AG09309 (cell line): ENCODE measurements at regions not wholly inside any gene's neighbourhood (a gene's known extent, or its start where the extent isn't known, plus 50 kb on each side); places are given as distances from the start of the nearest gene placed in this dataset.

ENCODE experiments used
- DNase-seq: peaks from one replicate; pipeline ENCODE4 v3.0.0-alpha.2; 2010; ENCODE audit warnings: low read depth
- H3K4me3 ChIP-seq: 2 replicates; pipeline ENCODE4 v1.5.1; 2011; ENCODE audit warnings: mild to moderate bottlenecking, low read depth, low read length, moderate library complexity; ENCODE audit not compliant: control insufficient read depth
- TF ChIP-seq, protein P1 (sequence below): IDR thresholded peaks from 2 replicates; pipeline ENCODE4 v1.5.1; 2011; ENCODE audit warnings: mild to moderate bottlenecking, low read depth, low read length, inconsistent platforms; ENCODE audit not compliant: insufficient read depth, control insufficient read depth; ENCODE audit errors: missing control alignments

DNA sequence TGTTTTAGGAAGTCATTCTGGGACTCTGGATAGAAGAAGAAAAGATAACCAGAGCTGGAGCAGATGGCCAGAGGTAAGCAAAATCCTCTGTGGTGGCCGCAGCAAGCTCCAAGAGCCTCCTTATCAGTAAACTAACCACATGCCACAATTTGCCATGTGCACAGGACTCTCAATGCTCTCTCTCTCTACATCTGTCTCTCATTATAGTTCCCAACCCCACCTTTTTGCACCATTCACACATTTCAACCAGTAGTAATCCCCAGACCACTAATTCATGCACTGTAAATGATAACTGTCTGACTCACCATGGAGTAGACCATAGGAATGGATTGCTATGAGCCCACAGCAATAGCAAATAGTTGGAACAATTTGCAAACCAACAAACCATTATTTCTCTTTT, 526.1 kb downstream of the TLR4 start:
- no peak overlapping the region for H3K4me3 ChIP-seq
- TF ChIP-seq, protein P1, sequence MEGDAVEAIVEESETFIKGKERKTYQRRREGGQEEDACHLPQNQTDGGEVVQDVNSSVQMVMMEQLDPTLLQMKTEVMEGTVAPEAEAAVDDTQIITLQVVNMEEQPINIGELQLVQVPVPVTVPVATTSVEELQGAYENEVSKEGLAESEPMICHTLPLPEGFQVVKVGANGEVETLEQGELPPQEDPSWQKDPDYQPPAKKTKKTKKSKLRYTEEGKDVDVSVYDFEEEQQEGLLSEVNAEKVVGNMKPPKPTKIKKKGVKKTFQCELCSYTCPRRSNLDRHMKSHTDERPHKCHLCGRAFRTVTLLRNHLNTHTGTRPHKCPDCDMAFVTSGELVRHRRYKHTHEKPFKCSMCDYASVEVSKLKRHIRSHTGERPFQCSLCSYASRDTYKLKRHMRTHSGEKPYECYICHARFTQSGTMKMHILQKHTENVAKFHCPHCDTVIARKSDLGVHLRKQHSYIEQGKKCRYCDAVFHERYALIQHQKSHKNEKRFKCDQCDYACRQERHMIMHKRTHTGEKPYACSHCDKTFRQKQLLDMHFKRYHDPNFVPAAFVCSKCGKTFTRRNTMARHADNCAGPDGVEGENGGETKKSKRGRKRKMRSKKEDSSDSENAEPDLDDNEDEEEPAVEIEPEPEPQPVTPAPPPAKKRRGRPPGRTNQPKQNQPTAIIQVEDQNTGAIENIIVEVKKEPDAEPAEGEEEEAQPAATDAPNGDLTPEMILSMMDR, result no peak
- DNase-seq, result no peak

DNA sequence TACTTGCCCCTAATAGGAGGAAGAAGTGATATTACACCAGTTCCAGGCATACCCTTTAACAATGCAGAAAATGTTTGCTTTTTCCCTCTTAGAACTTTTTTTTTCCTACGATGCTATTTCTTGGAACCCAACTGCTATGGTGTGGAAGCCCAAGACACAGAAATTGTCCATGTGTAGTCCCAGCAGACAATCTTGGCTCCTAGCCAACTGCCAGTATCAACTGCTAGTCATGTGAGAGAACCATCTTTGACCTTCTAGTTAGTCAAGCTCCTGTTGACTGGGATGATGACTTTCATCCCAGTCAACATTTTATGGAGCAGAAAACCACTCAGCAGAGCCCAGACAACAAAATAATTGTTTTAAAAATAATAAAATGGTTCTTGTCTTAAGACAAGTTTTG, 532.4 kb downstream of the TLR4 start:
- no peak for DNase-seq
- no peak overlapping the region for H3K4me3 ChIP-seq
- TF ChIP-seq, protein P1, result no peak

DNA sequence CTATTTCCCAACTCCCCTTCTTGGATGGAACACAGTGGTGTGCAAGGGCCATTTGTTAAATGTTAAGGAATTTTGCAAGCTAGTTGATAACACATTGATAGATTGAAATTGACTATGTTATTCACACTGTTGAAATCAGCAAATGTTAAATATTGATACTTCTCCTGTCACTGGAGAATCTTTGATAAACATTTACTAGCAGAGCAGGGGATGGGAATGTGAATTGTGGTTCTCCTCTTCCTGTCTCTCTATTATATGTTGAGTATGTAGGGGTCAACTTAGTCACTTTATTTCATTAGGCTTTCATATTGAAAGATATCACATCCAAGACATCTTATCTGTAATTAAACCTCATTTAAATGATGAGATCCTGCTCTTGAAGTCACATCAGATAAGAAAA, 533.9 kb downstream of the TLR4 start:
- TF ChIP-seq, protein P1, result no peak
- H3K4me3 ChIP-seq, result no peak overlapping the region
- no peak for DNase-seq

DNA sequence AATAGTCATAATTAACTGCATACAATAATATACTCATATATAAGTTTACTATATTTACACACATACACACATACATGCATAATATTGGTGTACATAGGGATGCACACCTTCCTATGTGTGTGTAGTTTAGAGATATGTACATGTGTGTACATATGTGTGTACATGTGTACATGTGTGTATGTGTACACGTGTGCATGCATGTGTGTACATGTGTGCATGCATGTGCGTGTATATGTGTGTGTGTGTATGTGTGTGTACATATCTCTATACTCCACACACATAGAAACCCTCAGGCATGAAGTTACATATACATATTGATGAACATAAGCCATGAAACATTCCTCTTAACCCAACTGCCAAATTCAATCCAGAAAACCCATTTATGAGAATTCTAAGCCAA, 547.8 kb downstream of the TLR4 start:
- H3K4me3 ChIP-seq, result no peak overlapping the region
- TF ChIP-seq, protein P1, result no peak
- no peak for DNase-seq

DNA sequence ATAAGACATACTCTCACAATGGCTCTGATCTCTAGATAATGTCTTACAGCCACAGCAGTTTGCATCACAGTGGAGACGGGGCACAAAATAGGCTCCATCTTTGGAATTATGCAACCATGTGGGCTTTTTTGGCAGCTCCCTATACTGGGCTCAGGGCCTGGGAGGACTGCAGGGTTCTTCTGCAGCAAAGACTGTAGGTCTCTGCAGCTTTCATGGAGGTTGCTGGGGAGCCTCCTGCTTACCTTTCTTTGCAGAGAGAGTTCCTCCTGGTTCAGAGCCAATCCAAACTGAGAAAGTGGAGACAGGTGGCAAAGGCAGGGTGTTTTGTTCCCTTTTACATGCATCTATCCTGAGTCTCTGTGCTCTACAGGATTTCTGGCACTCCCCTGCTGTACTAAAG, 558.0 kb downstream of the TLR4 start:
- no peak for DNase-seq
- H3K4me3 ChIP-seq, result no peak overlapping the region
- TF ChIP-seq, protein P1, result no peak

DNA sequence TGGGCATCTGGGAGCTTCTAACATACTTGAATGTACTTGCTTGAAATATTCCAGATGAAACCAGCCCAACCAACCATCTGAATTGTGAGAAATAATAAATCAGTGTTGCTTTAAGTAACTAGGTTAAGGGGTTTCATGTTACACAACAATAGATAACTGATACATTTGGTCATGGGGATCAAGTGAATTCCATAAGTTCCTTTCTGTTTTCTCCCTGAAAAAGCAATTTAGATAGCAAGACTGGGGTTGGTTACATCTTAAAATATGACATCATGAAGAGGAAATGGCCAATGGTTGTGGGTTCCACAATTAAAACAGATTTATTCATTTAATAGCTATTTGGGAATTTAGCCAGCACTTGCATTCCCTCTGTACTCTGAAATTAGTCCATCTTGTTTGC, 559.7 kb downstream of the TLR4 start:
- no peak for DNase-seq
- TF ChIP-seq, protein P1, result no peak

DNA sequence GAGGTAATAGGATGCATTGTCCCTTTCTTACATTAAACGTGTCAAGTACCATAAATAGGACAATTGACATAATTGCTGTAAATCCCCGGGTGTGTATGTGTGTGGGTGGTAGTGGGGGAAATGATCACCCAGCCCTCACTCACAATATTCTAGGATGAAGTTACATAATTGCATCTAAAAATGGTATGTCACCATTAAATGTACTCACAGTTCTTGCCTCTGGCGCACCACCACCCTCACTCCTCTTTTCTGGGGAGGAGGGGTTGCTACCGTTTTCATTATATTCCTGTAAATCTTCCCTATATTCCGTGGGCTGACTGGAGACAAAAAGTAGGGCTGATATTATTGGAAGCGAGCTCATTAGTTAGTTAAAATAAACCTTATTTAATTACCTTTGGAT, 563.8 kb downstream of the TLR4 start:
- no peak for DNase-seq
- H3K4me3 ChIP-seq, result no peak overlapping the region
- TF ChIP-seq, protein P1, result no peak

More for the DNA sequence above, 559.7 kb downstream of the TLR4 start:
- H3K4me3 ChIP-seq, result no peak overlapping the region
